GM23248 (cell line): ENCODE measurements at regions not wholly inside any gene's neighbourhood (a gene's known extent, or its start where the extent isn't known, plus 50 kb on each side); places are given as distances from the start of the nearest gene placed in this dataset.
A peak's percentile ranks its signal among the peaks of the same experiment; 100 is the strongest.

Experiments
- DNase-seq: peaks from one replicate; pipeline ENCODE4 v3.0.0-alpha.2; 2015
- H2AFZ ChIP-seq: fragments of 200-600 bp; sonication (generic); 2 replicates; pipeline ENCODE4 v1.6.1; 2016; ENCODE audit warnings: antibody characterized with exemption
- H3F3A ChIP-seq: fragments of 200-600 bp; sonication (generic); 2 replicates; pipeline ENCODE4 v1.6.1; 2016; ENCODE audit warnings: mild to moderate bottlenecking, antibody characterized with exemption, mixed run types; ENCODE audit not compliant: insufficient read depth
- H3K27ac ChIP-seq: fragments of 200-600 bp; sonication (generic); 2 replicates; pipeline ENCODE4 v1.5.1; 2016; ENCODE audit warnings: mild to moderate bottlenecking
- H3K27me3 ChIP-seq: fragments of 200-600 bp; sonication (generic); replicated peaks from 2 replicates; pipeline ENCODE4 v1.6.1; 2016; ENCODE audit warnings: mild to moderate bottlenecking; ENCODE audit not compliant: insufficient read depth
- H3K36me3 ChIP-seq: fragments of 200-600 bp; sonication (generic); 2 replicates; pipeline ENCODE4 v1.6.1; 2016; ENCODE audit warnings: low read depth, mild to moderate bottlenecking
- H3K4me1 ChIP-seq: fragments of 200-600 bp; sonication (generic); 2 replicates; pipeline ENCODE4 v1.6.1; 2016; ENCODE audit warnings: mild to moderate bottlenecking; ENCODE audit not compliant: insufficient read depth
- H3K4me2 ChIP-seq: fragments of 200-600 bp; sonication (generic); one replicate; pipeline ENCODE4 v1.6.1; 2016; ENCODE audit warnings: mild to moderate bottlenecking; ENCODE audit not compliant: unreplicated experiment
- H3K4me3 ChIP-seq: fragments of 200-600 bp; sonication (generic); 2 replicates; pipeline ENCODE4 v1.5.1; 2016; ENCODE audit warnings: mild to moderate bottlenecking
- H3K79me2 ChIP-seq: fragments of 200-600 bp; sonication (generic); 2 replicates; pipeline ENCODE4 v1.6.1; 2016; ENCODE audit warnings: mild to moderate bottlenecking; ENCODE audit not compliant: insufficient read depth
- H3K9ac ChIP-seq: fragments of 200-600 bp; sonication (generic); 2 replicates; pipeline ENCODE4 v1.6.1; 2016; ENCODE audit warnings: mild to moderate bottlenecking
- H3K9me2 ChIP-seq: fragments of 200-600 bp; sonication (generic); 2 replicates; pipeline ENCODE4 v1.6.1; 2016; ENCODE audit warnings: mixed run types, mild to moderate bottlenecking, moderate library complexity; ENCODE audit not compliant: insufficient read depth
- H3K9me3 ChIP-seq: fragments of 200-600 bp; sonication (generic); one replicate; pipeline ENCODE4 v1.6.1; 2017; ENCODE audit warnings: low read depth
- H4K20me1 ChIP-seq: fragments of 200-600 bp; sonication (generic); 2 replicates; pipeline ENCODE4 v1.6.0; 2016; ENCODE audit not compliant: insufficient read depth
- EZH2 ChIP-seq: fragments of 200-600 bp; sonication (generic); IDR thresholded peaks from 2 replicates; pipeline ENCODE4 v1.6.1; 2018; ENCODE audit warnings: antibody characterized with exemption, mild to moderate bottlenecking; ENCODE audit not compliant: insufficient read depth, poor library complexity, severe bottlenecking
- EZH2phosphoT487 ChIP-seq: fragments of 200-600 bp; sonication (generic); IDR thresholded peaks from 2 replicates; pipeline ENCODE4 v1.6.1; 2018; ENCODE audit warnings: antibody characterized with exemption, moderate library complexity, mild to moderate bottlenecking, low read depth; ENCODE audit not compliant: insufficient read depth
- WGBS, 2 experiments: methylation state at CpG; one replicate each; pipeline ENCODE4 v1.1.6; 2015 to 2017; ENCODE audit warnings: low lambda C conversion rate in 2 of 2, low coverage in 1 of 2; ENCODE audit errors: missing lambda C conversion rate in 2 of 2; 5-methylcytosine and 5-hydroxymethylcytosine counted together
- in situ Hi-C: fragments of 300-500 bp; cut with MboI; formaldehyde crosslinking; loops from 2 replicates; pipeline ENCODE4 v1.15.0; 2020

- no peak for DNase-seq
- WGBS, 2 experiments: 58 to 63% methylated on average over 2 of the region's 2 CpGs
- TF ChIP-seq EZH2 (no peak), EZH2phosphoT487 (no peak)
- Histone ChIP-seq H3K9me3 (no peaks in the 10 kb centered on the region), H3K9ac (peak overlapping the region; percentile 7; the same call in 1 of the 2 replicates), H3K27ac (peak overlapping the region; percentile 57), H3K9me2 (no peaks in the 10 kb centered on the region), H3K79me2 (no peaks in the 10 kb centered on the region), H3F3A (peaks cover 17% of the 10 kb centered on the region), H3K4me1 (peaks cover 24% of the 10 kb centered on the region), H3K27me3 (no peaks in the 10 kb centered on the region), H3K4me3 (no peak overlapping the region), H3K36me3 (no peaks in the 10 kb centered on the region), H3K4me2 (peak overlapping the region; percentile 60), H4K20me1 (no peaks in the 10 kb centered on the region), H2AFZ (peak overlapping the region; percentile 9; the same call in 1 of the 2 replicates)
- in situ Hi-C loops: no loop called here
Observed at GRCh38 chr13:79749566-79749965, 268.6 kb downstream of the NDFIP2 start.

- H3K9ac ChIP-seq: no peak overlapping the region
- peaks cover 6% of the 10 kb centered on the region for H3F3A ChIP-seq
- TF ChIP-seq EZH2: no peak
- TF ChIP-seq EZH2phosphoT487: no peak
- no peaks in the 10 kb centered on the region for H4K20me1 ChIP-seq
- no peaks in the 10 kb centered on the region for H3K27me3 ChIP-seq
- in situ Hi-C loops: no loop called here
- H3K9me2 ChIP-seq: no peaks in the 10 kb centered on the region
- H3K4me1 ChIP-seq: peaks cover 13% of the 10 kb centered on the region
- no peak overlapping the region for H3K27ac ChIP-seq
- WGBS, 2 experiments: 51 to 61% methylated on average over 2 of the region's 2 CpGs
- H3K79me2 ChIP-seq: no peaks in the 10 kb centered on the region
- no peaks in the 10 kb centered on the region for H3K36me3 ChIP-seq
- H3K4me2 ChIP-seq: no peak overlapping the region
- H2AFZ ChIP-seq: no peak overlapping the region
- DNase-seq: no peak
- H3K9me3 ChIP-seq: no peaks in the 10 kb centered on the region
- H3K4me3 ChIP-seq: no peak overlapping the region
Observed at GRCh38 chr13:79745081-79745480, 264.1 kb downstream of the NDFIP2 start.

- no peaks in the 10 kb centered on the region for H4K20me1 ChIP-seq
- no peaks in the 10 kb centered on the region for H3K36me3 ChIP-seq
- no peak overlapping the region for H3K9ac ChIP-seq
- in situ Hi-C loops: no loop called here
- H3K27ac ChIP-seq: no peak overlapping the region
- no peaks in the 10 kb centered on the region for H3F3A ChIP-seq
- H3K4me2 ChIP-seq: no peak overlapping the region
- no peaks in the 10 kb centered on the region for H3K27me3 ChIP-seq
- no peaks in the 10 kb centered on the region; the same call in 1 of the 2 replicates for H3K4me1 ChIP-seq
- 89 to 93% methylated on average over 3 of the region's 3 CpGs for WGBS, 2 experiments
- no peak overlapping the region for H3K4me3 ChIP-seq
- H2AFZ ChIP-seq: no peak overlapping the region
- no peaks in the 10 kb centered on the region for H3K9me3 ChIP-seq
- no peaks in the 10 kb centered on the region for H3K9me2 ChIP-seq
- DNase-seq: no peak
- no peaks in the 10 kb centered on the region for H3K79me2 ChIP-seq
- TF ChIP-seq EZH2 (no peak), EZH2phosphoT487 (no peak)
Observed at GRCh38 chr13:79742923-79743322, 262.0 kb downstream of the NDFIP2 start.

GRCh38 chr13:79740991-79741390, 260.0 kb downstream of the NDFIP2 start:
- DNase-seq: peak; percentile 57
- in situ Hi-C loops: no loop called here
- 27 to 31% methylated on average over 6 of the region's 6 CpGs for WGBS, 2 experiments
- no peaks in the 10 kb centered on the region for H3K9me3 ChIP-seq
- no peaks in the 10 kb centered on the region for H3K9me2 ChIP-seq
- no peaks in the 10 kb centered on the region for H3K27me3 ChIP-seq
- peak overlapping the region; percentile 55 for H3K4me2 ChIP-seq
- H3K79me2 ChIP-seq: no peaks in the 10 kb centered on the region
- H3K4me3 ChIP-seq: no peak overlapping the region; the same call in 1 of the 2 replicates
- no peak overlapping the region for H3K9ac ChIP-seq
- H3K4me1 ChIP-seq: no peaks in the 10 kb centered on the region; the same call in 1 of the 2 replicates
- TF ChIP-seq EZH2 (no peak), EZH2phosphoT487 (no peak)
- peak overlapping the region; percentile 63 for H2AFZ ChIP-seq
- no peaks in the 10 kb centered on the region for H3K36me3 ChIP-seq
- no peaks in the 10 kb centered on the region for H4K20me1 ChIP-seq
- no peak overlapping the region for H3K27ac ChIP-seq
- no peaks in the 10 kb centered on the region for H3F3A ChIP-seq

- Histone ChIP-seq H3K27me3 (no peaks in the 10 kb centered on the region), H4K20me1 (no peaks in the 10 kb centered on the region), H3K9me2 (no peaks in the 10 kb centered on the region), H3F3A (no peaks in the 10 kb centered on the region), H3K9me3 (no peaks in the 10 kb centered on the region), H2AFZ (no peak overlapping the region), H3K36me3 (no peaks in the 10 kb centered on the region), H3K9ac (no peak overlapping the region), H3K4me3 (no peak overlapping the region), H3K27ac (no peak overlapping the region), H3K4me2 (no peak overlapping the region), H3K79me2 (no peaks in the 10 kb centered on the region), H3K4me1 (peaks cover 6% of the 10 kb centered on the region; the same call in 1 of the 2 replicates)
- in situ Hi-C loops: no loop called here
- TF ChIP-seq EZH2 (no peak), EZH2phosphoT487 (no peak)
- no peak for DNase-seq
- WGBS, 2 experiments: 50 to 100% methylated on average over 1 of the region's 1 CpG
Observed at GRCh38 chr13:79736356-79736755, 255.4 kb downstream of the NDFIP2 start.
